ENCODE measurements at regions not wholly inside any gene's neighbourhood (a gene's known extent, or its start where the extent isn't known, plus 50 kb on each side); places are given as distances from the start of the nearest gene placed in this dataset.
"Not testable (repeated sequence)": the region's sequence is repeated elsewhere in the genome, so short reads cannot be mapped to it uniquely, and the experiment has no call there.

DNA sequence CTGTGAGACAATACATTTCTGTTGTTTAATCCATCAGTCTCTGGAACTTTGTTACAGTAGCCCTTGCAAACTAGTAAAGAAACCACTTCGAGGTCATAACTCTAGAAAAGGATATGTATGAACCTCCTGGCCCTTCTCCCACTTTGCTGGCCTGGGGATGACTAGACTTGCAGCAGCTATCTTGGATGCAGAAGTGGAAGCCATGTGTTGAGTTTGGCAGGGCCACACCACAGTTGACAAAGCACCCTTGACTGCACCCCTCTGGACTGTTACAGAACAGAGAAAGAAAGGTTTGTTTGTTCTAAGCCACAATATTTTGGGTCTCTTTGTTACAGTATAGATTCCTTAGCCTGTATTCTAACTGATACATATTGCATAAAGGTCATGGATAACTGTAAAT lies 183.2 kb upstream of the TAS2R1 start:
- ATAC-seq (no peak), DNase-seq (ENCODE audit: low spot score) (no peak)

DNA sequence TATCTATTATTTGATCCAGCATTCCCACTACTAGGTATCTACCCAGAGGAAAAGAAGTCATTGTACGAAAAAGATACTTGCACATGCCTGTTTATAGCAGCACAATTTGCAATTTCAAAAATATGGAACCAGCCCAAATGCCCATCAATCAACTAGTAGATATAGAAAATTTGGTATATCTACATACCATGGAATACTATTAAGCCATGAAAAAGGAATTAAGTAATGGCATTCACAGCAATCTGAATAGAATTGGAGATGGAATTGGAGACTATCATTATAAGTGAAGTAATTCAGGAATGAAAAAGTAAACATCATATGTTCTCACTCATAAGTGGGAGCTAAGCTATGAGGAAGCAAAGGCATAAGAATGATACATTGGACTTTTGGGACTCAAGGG lies 177.2 kb upstream of the TAS2R1 start:
- not testable (repeated sequence) for ATAC-seq; DNase-seq (ENCODE audit: low spot score)

DNA sequence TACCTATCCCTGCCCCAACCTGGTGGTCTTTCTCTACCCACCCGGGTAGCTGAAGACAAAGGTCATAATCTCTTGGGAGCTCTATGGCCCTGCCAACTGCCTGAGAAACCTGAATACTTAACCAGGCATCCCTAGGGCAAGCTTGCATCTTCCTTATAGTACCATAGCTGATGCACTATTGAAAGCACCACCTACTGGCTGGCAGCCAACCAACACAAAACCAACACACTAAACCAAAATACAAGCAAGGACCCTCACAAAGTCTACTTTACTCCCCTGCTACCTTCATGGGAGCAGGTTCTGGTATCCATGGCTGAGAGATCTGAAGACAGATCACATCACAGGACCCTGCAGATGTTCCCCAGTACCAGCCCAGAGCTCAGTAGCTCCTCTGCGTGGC lies 171.8 kb upstream of the TAS2R1 start:
- ATAC-seq = no peak
- no peak for DNase-seq (ENCODE audit: low spot score)

DNA sequence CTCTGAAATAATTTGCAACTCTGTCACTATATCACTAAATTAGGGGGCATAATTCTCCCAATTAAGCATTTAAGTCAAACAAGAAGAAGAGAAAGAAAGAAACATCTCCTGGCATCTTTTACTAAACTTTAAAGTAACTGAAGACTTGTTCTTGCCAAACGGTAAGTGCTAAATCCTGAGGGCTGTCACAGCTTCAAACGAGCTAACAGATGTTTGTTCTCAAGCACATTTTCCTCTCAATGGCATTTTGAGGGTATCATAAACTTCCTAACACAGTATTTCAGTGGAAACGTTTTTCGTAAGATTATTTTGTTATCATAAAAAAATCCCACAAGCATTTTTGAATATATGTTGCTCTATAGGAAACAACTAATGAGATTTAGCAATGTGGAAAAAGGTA lies 169.5 kb upstream of the TAS2R1 start:
- DNase-seq (ENCODE audit: low spot score) (no peak), ATAC-seq (no peak)

GRCh38 chr5:9790276-9790675 lies 160.1 kb upstream of the TAS2R1 start:
- no peak for ATAC-seq
- no peak for DNase-seq (ENCODE audit: low spot score)

- ATAC-seq (no peak), DNase-seq (ENCODE audit: low spot score) (no peak)
These were observed 159.6 kb upstream of the TAS2R1 start for GRCh38 chr5:9789777-9790176.

DNA sequence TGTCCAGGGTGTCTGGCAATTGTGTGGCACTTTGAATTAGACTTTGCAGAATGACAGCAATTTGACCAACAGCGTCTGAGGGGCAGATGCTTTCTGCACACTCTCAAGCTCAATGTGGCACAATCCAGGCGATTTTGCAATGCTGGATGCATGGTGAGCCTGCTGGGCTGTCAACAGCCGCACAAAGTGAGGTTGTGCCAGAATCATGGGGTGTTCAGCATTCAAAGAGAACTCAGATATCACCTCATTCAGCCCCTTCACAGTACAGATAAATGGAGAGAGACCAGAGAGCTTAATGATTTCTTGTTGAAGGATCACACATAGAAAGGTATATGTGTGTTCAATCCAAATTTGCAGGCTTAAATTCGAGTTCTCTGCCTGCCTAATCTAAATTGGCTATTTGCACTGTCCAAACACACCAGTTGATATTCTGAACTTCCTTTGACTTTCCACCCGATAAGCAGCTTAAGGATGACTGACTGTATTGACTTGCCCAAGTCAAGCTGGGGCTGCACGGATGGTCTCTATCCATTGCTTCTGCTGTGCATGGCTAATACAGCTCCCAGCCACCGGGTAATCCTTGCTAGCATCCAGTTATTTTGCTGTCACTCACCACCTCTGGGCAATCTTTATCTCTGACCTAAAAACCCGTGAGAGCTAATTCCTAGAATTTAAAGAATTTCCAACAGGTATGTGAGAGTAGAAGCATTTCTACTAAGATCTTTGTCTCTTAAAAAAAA lies 157.9 kb upstream of the TAS2R1 start:
- DNase-seq (ENCODE audit: low spot score) (no peak), ATAC-seq (no peak)

DNA sequence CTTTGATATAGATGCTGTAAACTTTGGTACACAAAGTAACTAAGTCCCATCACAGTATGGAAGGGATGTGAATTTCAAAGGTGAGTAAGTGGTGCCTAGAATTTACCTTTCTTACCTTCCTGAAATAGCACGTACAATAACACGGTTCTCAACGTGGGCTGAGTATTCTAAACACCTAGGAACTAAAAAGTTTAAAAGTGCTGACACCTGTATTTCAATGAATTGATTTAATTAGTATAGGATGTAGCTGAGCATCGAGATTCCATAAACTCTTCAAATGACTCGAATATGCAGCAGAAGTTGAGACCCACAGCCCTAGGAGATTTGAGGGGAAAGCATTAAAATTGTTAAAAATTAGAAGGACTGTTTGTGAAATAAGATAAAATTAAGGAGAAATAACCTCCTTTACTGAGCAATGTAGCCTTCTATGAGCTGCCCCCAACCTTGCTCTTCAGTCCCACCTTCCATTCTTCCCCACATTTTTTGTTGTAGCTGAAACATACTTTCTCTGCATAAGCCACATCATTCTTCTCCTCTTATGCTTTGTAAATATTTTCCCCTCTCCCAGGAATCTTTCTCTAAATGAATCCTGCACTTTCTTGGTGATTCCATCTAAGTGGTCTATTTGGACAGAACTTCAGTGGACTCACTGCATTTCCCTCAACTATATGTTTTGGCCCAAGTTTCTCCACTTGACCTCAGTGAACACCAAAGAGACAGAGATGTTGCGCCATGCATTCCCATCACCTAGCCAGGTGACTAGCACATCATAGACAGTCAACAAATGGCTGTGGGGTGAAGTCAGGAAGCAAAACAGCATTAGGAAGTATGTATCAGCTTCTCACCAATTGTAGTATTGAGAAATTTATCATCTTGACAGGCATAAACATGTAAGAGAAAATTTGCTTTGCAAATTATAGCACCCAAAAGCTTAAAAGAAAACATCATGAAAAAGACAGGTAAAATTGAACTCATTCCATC lies 156.5 kb upstream of the TAS2R1 start:
- no peak for DNase-seq (ENCODE audit: low spot score)
- ATAC-seq = no peak

- ATAC-seq (no peak), DNase-seq (ENCODE audit: low spot score) (no peak)
These were observed 155.6 kb upstream of the TAS2R1 start for GRCh38 chr5:9785751-9786150.

- ATAC-seq (no peak), DNase-seq (ENCODE audit: low spot score) (no peak)
These were observed 154.1 kb upstream of the TAS2R1 start for GRCh38 chr5:9784231-9784630.

DNA sequence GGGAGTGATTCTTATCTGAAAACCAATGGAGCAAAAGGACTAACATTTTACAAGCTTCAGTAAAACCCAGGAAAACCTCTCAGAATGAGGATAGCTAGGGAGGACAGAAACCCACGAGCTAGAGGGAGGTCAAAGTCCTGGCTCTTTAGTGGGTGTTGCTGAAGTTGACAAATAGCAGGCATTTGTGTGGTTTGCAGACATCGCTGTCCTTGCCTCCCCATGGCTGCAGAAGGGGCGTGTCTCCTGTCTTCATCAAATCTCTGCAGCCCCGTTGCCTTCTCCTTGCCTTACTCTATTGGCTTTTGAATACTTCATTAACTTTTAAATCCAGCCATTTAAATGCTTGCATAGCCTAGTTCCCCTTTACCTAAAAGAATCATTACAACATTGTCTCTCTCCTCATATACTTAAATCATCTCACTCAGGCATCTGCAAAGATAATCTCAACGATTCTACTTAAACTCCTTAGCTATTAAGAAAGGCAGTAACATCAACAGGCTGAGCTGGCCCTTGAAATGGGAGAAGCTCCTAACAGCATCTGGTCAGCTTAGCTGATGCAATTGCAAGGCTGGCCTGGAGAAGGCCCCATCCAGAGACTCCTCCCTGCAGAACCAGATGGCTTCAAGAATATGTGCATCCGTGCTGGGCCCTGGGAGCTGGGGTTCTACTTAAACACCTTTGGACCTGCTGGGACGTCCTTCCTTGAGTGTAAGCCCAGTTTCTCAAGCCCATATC lies 152.8 kb upstream of the TAS2R1 start:
- no peak for DNase-seq (ENCODE audit: low spot score)
- ATAC-seq = no peak

DNA sequence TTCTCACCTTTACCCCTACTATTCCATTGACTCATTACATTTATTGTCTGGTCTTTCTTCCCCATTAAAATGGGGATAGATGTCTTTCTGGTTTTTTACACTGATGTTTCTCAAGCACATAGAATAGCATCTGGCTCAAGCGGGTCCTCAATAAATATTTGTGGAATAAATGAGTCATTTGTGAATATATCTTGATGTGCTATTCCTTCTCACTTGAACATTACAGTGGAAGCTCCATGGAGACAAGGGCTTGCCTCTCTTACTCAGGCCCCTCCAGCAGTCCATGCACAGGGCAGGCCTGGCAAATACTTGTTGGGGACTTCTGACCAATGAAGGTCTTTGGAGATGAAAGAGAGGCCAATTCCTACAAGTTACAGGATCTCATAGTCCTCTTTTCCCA lies 151.7 kb upstream of the TAS2R1 start:
- ATAC-seq (no peak), DNase-seq (ENCODE audit: low spot score) (no peak)

DNA sequence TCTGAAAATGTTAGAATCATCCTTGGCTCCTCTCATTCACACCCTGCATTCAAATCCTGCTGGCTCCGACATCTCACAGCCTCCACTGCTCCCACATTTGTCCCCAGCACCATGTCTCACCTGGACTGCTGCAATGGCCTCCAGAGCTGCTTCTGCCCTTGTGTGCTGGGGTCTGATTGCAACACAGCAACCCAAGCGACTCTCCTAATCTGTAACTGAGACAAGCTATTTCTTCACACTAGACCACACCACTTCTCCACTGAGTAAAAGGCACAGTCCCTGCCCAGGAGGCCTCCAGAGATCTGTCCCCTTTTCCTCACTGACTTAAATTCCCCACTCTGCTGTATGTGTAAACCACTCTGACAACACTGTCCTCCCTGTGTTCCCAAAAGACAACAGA lies 151.1 kb upstream of the TAS2R1 start:
- DNase-seq (ENCODE audit: low spot score) = no peak
- no peak for ATAC-seq

- no peak for DNase-seq (ENCODE audit: low spot score)
- ATAC-seq = no peak
These were observed 150.3 kb upstream of the TAS2R1 start for GRCh38 chr5:9780501-9780900.

DNA sequence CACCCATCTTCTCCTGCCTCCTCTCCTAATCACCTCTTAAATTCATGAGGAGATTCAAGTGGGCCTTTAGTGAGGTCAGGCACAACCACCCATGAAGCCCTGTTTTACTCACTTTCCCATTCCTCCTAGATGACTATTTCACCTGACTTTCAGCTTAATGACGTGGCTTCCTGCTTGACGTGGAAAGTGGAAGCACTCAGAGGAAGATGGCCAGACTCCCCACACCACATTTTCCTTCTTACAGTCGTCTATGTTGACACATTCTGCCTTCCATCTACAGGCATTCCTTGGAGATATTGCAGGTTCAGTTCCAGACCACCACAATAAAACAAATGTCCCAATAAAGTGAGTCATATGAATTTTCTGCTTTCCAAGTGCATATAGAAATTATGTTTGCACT lies 146.4 kb upstream of the TAS2R1 start:
- ATAC-seq (no peak), DNase-seq (ENCODE audit: low spot score) (no peak)

GRCh38 chr5:9775339-9775738 lies 145.2 kb upstream of the TAS2R1 start:
- DNase-seq (ENCODE audit: low spot score) (no peak), ATAC-seq (no peak)

DNA sequence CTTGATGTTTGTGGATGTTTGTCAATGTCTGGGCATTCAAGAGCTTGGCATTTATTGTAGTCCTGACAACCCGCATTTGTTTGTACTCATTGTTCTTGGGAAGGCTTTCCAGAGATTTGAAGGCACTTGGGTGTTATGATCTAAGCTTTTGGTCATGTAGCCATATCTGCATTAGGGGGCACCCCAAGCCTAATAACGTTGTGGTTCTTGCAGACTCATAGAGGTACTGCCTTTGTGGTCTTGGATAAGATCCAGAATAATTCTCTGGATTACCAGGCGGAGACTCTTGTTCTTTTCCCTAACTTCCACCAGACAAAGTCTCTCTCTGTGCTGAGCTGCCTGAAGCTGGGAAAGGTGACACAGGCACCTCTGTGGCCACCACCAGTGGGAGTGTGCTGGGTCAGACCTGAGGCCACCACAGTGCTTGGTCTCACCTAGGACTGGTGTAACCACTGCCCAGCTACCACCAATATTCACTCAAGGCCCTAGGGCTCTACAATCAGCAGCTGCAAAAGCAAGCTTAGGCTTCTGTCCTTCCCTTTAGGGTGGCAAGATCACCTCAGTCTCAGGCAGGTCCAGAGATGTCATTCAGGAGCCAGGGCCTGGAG lies 144.4 kb upstream of the TAS2R1 start:
- ATAC-seq (no peak), DNase-seq (ENCODE audit: low spot score) (no peak)

- ATAC-seq = no peak
- DNase-seq (ENCODE audit: low spot score) = no peak
These were observed 140.9 kb upstream of the TAS2R1 start for GRCh38 chr5:9771079-9771478.

DNA sequence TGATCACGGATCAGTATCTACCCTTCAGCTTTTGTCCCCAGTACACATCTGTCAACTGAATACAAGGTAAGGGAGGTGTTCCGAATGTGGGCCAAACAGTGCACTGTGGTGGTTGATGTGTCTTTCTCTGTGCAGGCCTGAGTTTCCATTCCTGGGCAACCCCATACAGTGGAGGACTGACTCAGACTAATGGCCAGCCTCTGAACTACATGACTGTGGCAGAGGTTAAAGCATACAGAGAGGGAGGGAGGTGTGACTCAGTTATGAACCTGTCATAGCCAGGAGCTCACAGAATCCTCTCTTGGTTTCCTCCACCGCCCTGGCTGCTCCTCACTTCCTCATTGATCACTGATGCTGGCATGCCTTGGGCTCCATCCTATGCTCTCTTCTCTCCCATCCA lies 136.4 kb upstream of the TAS2R1 start:
- ATAC-seq (no peak), DNase-seq (ENCODE audit: low spot score) (no peak)

- no peak for DNase-seq (ENCODE audit: low spot score)
These were observed 135.4 kb upstream of the TAS2R1 start for GRCh38 chr5:9765419-9766140.

More at GRCh38 chr5:9765419-9766140, 135.4 kb upstream of the TAS2R1 start:
- ATAC-seq = no peak
